ENCODE measurements at regions not wholly inside any gene's neighbourhood (a gene's known extent, or its start where the extent isn't known, plus 50 kb on each side); places are given as distances from the start of the nearest gene placed in this dataset.
"Not testable (repeated sequence)": the region's sequence is repeated elsewhere in the genome, so short reads cannot be mapped to it uniquely, and the experiment has no call there.

DNA sequence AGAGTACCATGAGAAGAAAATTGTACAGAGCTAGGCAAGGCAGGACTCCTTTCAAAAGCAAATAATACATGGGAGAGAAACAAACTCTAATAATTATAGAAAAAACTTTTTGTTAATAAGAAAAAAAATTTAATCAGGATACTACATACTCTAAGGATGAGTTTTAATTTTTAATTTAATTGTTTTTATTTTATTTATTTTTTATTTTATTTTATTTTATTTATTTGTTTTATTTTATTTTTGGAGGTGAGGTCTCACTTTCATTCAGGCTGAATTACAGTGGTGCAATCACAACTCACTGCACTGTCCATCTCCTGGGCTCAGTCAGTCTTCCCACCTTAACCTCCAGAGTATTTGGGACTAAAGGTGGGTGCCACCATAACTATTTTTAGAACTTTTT is 1347.2 kb downstream of the NLGN4Y start:
- DNase-seq (ENCODE audit: low spot score) = no peak

DNA sequence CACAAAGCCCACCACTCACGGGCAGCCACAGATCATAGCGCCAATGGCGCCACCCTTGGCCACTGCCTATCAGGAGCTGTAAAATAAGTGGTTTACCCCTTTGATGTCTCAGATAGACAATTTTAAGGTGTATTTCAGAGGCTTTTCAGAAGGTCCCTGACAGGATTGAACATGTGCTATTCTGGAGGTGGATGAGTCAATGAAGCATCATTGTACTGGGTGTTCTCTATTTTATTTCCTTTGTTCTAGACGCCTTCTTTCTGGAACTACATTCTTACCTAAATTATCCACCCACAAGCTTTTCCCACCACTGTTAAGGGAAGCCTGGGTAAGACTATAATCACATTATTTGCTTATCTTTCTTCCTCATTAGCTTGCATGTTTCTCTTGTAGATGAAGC is 1351.6 kb downstream of the NLGN4Y start:
- not testable (repeated sequence) for DNase-seq (ENCODE audit: low spot score)

DNA sequence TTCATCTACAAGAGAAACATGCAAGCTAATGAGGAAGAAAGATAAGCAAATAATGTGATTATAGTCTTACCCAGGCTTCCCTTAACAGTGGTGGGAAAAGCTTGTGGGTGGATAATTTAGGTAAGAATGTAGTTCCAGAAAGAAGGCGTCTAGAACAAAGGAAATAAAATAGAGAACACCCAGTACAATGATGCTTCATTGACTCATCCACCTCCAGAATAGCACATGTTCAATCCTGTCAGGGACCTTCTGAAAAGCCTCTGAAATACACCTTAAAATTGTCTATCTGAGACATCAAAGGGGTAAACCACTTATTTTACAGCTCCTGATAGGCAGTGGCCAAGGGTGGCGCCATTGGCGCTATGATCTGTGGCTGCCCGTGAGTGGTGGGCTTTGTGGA is 1379.2 kb downstream of the NLGN4Y start:
- not testable (repeated sequence) for DNase-seq (ENCODE audit: low spot score)

DNA sequence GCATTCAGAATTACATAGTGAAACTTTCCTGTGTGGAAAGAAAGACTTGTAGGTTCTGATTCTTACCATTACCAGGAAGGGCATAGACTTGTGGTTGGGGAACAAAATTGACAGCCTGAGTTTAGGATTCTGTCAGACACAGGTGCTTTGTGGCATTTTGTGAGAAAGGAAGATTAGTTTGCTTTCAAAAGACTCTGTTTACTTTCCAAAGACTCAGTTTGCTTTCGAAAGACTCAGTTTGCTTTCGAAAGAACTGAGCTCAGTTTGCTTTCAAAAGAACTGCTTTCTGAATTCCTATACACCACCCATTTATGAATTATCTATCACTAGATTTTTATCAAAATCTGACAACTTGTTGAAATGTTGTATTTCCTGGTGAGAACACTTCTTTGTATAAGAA is 1381.2 kb downstream of the NLGN4Y start:
- DNase-seq (ENCODE audit: low spot score) = no peak

DNA sequence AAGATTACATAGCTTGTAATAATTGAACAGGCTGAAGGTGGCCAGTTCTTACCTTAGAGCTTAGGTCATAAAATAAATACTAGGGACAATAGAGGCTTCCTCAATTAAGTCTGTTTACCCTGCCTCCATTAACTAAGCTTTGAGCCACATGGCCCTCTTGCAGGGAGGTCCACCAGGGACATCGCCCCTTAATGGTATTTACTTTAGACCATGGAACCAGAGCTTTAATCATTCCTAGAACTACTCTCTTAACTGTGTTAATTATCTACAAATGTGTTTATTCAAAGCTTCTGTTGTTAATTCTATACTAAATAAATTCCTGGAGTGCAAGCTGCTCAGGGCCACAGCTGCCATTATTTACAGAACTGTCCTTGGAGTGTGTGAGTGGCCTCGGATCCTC is 1402.2 kb downstream of the NLGN4Y start:
- DNase-seq (ENCODE audit: low spot score) = no peak

DNA sequence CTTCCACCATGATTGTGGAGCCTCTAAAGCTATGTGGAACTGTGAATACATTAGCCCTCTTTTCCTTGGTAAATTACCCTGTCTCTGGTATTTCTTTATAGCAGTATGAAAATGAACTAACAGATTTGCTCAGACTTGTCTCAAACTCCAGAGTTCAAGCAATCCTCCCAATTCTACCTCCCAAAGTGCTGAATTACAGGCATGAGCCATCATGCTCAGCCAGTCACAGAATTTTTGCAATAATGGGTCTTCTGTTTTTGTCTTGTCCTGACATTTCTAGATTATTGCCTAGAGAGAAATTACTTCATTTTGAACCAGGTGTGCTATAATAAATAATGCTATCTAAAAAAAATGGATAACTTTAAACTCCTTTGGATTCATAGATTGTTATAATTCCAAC is 1414.5 kb downstream of the NLGN4Y start:
- no peak for DNase-seq (ENCODE audit: low spot score)

DNA sequence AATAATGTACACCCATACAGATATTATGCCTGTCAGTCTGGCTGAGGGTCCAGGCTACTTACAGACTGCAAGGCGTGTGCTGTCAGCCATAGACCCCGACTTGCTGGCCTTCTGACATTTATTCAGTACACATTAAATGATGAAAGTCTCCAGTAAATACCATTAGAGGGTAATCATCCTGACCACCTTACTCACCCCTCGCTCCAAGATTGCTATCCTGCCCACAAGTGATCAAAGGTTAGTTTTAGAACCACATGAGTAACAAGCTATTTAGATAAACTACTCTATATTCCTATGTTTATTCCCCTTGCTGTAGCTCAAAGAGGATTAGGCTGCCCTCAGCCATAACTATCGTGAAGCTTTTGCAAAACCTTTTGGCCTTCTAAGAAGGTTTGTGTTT is 1426.7 kb downstream of the NLGN4Y start:
- DNase-seq (ENCODE audit: low spot score) = peak; percentile 8

DNA sequence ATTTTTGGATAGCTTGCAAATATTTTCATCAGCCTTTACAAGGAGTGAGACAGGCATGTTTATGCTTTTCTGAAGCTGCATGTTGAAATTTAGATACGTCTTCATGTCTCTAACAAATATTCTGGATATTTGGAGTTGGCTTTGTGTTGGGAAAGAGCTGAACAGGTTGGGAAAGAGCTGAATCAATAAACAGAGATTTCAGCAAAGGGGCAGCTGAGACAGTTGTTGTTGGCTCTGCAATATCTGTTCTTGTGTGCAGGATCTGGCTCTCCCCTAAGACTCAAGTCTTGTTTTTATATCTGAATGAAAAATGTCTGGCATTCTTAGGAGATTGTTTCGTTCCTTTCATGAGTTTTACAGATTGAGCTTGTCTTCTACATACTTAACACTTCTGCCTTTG is 1444.5 kb downstream of the NLGN4Y start:
- no peak for DNase-seq (ENCODE audit: low spot score)

DNA sequence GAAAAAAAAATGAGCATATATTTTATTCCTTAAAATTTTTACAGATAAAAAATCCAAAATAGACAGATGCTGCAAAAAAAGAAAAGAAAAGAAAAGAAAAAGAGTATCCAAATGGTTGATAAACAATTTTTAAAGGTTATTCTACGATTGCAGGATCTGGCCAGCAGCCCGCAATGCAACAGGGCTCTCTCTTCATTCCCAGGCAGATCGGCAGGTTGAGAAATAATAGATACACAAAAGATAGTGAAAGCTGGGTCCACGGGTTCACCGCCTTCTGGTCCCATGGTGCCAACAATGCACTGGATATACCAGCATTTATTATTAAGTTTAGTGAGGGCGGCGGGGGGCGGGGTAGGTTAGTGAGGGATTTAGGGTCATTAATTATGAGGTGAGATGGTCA is 1448.9 kb downstream of the NLGN4Y start:
- DNase-seq (ENCODE audit: low spot score) = no peak

DNA sequence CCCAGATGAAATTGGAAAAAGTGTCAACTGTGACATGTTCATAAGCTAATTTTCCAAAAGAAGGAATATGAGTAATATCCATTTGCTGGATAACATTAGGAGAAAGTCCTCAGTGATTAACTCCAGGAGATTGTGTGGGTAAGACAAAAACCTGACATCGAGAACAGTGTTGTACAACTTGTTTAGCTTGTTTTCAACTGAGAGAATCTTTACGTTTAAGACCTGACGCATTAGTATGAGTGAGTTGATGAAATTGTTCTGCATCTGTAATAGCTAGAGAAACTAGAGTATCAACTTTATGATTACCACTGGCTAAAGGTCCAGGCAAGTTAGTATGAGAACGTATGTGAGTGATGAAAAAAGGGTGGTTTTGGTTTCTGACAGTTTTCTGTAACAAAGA is 1452.4 kb downstream of the NLGN4Y start:
- no peak for DNase-seq (ENCODE audit: low spot score)

DNA sequence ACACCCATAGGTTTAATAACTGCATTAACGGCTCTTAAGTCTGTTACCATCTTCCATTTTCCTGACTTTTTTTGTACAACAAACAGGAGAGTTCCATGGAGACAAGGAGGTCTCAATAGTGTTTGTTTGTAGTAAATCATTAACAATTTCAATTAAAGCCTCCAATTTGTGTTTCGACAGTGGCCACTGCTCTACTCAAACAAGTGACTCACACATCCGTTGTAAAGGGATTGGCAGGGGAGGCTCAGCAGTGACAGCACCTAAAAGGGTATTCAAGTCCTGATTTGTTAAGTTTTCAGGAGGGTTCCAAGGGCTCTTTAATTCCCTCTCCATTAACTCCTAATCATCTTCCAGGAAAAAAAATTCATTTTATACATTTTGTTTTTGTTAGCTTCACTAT is 1454.2 kb downstream of the NLGN4Y start:
- no peak for DNase-seq (ENCODE audit: low spot score)

DNA sequence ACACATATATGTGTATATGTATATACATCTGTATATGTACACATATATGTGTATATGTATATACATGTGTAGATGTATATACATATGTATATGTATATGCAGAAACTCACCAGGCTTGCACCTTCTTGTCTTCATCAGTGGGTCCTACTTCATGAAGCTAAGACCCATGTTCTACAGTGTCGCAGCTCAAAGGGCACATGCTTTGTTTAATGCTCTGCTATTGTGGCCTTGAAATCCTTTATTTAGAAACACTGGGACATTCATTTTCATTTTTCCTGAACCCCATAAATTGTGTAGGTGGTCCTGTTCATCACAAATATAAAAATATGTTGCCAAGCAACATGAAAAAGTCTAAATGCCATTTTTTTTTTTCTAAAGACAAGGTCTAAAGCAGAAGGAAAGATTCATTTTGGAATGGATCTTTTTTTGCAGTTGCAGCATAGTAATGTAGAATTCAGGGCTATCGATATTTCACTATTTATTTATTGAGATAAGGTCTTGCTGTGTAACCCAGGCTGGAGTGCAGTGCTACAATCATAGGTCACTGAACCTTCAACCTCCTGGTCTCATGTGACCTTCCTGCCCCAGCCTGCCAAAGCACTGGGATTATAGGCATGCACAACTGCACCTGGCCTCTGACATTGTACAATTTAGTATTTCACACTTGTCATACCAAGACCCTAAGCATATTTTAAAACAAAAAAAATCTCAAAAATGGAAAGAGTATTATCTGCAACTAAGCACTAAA is 1460.5 kb downstream of the NLGN4Y start:
- no peak for DNase-seq (ENCODE audit: low spot score)

DNA sequence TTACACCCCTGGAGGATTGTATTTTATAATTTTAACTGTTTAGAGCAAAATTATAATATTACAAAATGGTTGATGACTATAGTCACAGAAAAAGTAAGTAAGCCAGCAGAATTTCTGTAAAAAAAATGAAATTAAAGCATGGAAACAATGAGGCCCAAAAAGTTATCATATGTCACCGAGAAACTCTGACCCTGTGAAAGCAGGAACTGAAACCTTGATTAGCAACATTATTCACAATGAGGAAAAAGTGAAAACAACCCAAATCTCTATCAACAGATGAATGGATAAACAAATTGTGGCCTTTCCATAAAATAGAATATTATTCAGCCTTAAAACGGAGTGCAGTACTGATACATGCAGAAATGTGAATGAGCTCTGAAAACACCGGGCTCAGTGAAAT is 1471.7 kb downstream of the NLGN4Y start:
- DNase-seq (ENCODE audit: low spot score) = no peak

DNA sequence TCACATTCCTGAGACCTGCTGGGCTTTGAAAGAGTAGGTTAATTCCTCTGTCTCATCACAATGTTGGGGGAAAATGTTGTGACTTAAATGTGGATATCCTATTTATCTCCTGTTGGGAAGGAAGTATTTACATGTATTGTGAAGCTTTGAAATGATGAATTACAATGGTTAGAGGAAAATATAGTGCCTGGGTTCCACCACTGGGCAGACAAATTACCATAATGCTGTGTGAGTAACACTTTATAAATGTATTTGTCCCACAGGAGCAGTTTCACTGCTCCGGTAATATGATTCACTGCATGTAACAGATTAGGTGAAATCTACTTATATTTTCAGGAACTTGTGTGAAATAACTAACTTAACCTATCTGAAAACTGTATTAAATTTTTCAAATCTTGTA is 1476.4 kb downstream of the NLGN4Y start:
- DNase-seq (ENCODE audit: low spot score) = no peak

DNA sequence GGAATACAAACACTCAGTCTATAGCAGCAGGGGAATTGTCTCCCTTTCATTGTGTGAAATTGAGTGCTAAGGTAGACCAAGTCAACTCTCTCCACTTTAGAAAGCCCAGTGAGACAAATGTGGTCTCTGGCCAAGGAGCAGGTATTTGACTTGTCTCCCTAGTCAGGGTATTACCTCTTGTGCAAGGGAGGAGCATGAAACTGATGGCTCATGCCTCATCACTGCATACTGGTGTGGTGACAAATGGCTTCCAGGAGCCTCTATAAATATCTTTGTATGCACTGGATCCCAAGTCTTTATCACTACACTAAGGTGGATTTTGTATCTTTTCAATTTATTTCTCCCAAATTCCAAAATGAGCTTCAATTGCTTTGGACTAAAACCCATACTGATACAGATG is 1477.6 kb downstream of the NLGN4Y start:
- no peak for DNase-seq (ENCODE audit: low spot score)

DNA sequence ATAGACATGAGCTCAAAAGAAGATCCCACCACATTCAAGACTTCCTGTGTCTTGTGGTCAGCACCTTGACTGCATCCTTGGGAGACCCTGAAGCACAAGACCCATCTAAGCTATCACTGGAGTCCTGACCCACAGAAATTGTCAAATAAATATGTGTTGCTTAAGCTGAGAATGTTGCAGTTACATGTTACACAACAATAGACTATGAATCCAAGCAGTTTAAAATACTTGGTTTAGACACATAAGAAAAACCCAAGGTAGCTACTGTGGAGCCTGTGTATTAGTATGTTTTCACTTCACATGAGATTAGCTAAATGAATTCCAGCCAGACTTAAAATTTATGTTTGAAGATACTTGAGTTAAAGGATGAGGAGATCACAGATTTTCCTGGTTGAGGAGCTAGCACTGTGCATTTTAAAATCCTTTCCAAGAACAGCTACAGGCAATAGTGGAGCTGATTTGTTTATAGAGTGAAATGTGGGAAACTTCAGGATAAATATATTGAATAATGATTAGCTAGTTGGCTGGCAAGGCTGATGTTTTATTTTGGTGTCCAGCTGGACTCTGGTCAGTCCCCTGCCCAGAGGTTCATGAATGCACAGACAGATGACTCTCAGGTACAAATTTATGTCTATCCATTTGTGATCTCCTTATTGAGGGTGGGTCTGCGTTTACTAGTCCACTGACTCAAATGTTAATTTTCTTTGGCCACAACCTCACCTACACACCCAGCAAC is 1527.7 kb downstream of the NLGN4Y start:
- DNase-seq (ENCODE audit: low spot score) = no peak

DNA sequence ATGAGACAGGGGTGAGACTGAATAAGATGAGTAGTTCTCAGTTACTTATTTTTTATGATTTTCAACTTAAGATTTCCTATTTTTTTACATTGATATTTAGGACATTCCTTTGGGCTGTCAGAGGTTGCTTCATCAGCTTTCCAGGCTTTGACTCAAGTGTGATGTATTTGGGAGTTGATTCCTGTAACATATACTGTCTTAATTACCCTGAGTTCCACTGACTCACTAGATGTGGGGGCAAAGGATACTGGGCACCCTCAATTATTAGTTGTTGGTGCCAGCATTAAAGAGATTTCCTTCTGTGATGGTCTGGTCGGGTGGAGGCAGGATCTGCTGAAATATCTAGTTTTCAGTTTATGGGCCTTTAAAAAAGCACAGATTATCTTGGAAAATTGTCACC is 1535.8 kb downstream of the NLGN4Y start:
- no peak for DNase-seq (ENCODE audit: low spot score)

DNA sequence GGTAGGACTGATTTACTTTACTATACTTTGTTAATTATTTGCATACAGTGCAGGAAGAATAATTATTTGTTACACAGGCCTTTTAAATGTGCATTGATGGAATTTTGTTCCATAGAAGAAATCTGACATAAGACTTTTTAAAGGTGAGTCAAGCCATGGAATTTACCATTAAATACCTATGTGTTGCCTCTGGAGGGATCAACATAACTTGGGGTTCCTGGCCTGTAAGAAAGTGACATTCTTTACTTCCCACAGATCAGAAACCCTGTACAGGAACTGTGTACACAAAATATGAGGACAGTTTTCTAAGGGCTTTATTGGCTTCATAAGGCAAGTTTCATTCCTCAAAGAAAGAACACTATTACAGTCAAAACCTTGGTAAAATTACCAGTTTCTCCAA is 1536.4 kb downstream of the NLGN4Y start:
- no peak for DNase-seq (ENCODE audit: low spot score)

DNA sequence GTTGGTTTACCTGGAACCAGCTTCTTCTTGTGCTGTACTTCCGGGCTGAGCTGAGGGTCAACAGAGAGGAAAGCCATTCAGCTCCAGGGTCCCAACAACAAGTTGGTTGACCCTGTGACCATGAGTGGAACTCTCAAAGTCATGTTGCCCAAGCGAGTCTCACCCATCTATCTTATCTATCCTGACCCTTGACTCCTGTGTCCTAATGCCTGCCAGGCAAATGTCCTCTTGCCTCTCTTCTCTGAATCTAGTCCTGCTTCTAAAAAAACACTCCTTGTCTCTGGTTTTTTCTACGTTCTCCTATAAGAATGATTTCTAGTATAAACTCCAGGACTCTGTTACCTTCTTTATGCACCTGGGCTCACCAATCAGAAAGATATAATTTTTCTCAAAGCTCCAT is 1547.6 kb downstream of the NLGN4Y start:
- no peak for DNase-seq (ENCODE audit: low spot score)

DNA sequence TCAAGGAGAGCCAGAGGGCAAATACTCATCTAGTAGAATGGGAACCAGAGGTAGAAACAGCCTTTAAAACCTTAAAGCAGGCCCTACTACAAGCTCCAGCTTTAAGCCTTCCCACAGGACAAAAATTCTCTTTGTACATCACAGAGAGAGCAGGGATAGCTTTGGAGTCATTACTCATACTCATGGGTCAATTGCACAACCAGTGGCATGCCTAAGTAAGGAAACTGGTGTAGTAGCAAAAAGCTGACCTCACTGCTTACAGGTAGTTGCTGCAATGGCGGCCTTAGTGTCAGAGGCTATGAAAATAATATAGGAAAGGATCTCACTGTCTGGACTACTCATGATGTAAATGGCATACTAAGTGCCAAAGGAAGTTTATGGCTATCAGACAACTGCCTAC is 1551.4 kb downstream of the NLGN4Y start:
- DNase-seq (ENCODE audit: low spot score) = peak; percentile 29

DNA sequence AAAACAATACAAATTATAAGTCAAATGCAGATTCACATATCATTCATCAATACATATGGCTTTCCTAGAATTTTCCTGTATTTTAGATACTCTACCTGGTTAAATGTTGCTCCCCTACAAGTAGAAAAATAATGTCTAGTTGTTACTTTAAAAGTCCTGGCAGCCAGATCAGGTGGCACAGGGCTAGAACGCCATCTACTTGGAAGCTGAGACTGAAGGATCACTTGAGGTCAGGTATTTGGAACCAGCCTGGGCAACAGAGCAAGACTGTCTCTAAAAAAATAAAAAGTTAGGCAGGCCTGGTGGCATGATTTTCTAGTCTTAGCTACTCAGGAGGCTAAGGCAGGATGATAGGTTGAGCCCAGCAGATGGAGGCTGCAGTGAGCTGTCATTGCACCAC is 1573.0 kb downstream of the NLGN4Y start:
- DNase-seq (ENCODE audit: low spot score) = no peak

DNA sequence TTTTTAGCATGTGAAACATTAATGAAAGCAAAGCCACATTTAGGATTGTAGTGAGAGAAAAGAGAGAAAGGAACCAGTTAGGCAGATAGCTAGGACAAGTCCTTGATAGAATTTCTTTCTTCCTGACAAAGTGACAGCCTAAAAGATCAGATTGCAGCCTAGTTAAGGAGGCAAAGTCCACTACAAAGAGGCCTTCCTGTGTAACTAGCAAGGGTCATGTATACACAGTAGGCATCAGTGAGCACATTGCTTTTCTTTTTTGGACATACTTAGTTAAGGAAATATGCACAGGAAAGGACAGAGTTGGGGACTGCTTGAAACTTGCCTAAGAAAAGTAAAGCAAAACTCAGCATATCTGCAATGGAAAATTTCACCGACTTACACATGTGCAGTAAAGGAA is 1577.5 kb downstream of the NLGN4Y start:
- DNase-seq (ENCODE audit: low spot score) = no peak

DNA sequence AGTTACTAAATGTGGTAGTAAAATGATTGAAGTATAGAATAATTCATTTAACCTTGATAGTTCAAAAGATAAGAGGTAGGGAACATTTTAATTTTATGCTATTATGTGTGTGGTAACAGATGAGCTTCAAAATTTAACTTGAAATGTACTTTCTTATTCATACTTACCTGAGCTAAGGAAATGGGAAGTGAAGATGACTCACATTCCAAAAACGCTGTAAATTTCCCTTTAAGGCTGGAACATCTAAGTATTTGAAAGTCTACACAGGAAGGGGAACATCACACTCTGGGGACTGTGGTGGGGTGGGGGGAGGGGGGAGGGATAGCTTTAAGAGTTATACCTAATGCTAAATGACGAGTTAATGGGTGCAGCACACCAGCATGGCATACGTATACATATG is 1582.3 kb downstream of the NLGN4Y start:
- no peak for DNase-seq (ENCODE audit: low spot score)

DNA sequence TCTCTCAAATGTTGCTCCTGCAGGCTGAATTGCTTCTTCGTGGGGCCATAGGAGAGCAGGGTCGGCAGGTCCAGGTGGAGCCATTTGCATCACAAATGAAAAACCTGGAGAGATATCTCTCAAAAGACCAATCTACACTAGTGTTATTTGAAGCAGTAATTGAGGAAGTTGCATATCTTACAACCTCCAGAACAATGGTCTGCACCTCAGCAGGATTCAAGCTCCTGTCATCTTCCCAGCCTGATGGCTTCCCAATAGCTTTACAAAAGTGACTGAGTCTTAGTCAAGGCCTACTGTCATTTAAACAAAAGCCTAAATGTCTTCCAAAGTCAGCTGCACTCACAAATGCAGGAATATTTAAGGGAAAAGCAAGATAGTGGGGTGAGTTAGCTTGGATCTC is 1584.5 kb downstream of the NLGN4Y start:
- DNase-seq (ENCODE audit: low spot score) = no peak

Measured in H4 (cell line).